ENCODE measurements at regions not wholly inside any gene's neighbourhood (a gene's known extent, or its start where the extent isn't known, plus 50 kb on each side); places are given as distances from the start of the nearest gene placed in this dataset.

- Histone ChIP-seq H3K79me2 (ENCODE audit: insufficient read depth, low read length) (no peaks in the 10 kb centered on the region), H3K27me3 (ENCODE audit: control insufficient read depth in 2 of 2, insufficient read depth in 2 of 2, low read length in 2 of 2) (no peaks in the 10 kb centered on the region), H3K36me3 (replicated peaks in 1 of 2; ENCODE audit: control insufficient read depth in 1 of 2, insufficient read depth in 2 of 2, low read length in 2 of 2) (no peaks in the 10 kb centered on the region), H3K27ac (ENCODE audit: low read depth in 1 of 2, low read length in 2 of 2) (no peak overlapping the region), H2AFZ (ENCODE audit: insufficient read depth, low read depth, low read length, poor library complexity, severe bottlenecking) (no peak overlapping the region), H4K20me1 (ENCODE audit: insufficient read depth, low read length) (no peaks in the 10 kb centered on the region), H3K9me3 (replicated peaks in 1 of 2; ENCODE audit: control insufficient read depth in 1 of 2, insufficient read depth in 1 of 2, low read length in 2 of 2) (peaks cover 4 to 9% of the 10 kb centered on the region in 2 donors), H3K4me2 (replicated peaks; ENCODE audit: extremely low read depth, low read length, poor library complexity, severe bottlenecking) (no peak overlapping the region), H3K4me3 (replicated peaks in 1 of 3; ENCODE audit: low read depth in 2 of 3, low read length in 3 of 3) (no peak overlapping the region), H3K4me1 (ENCODE audit: control insufficient read depth in 1 of 2, insufficient read depth in 2 of 2, low read length in 2 of 2) (no peaks in the 10 kb centered on the region), H3K9ac (ENCODE audit: insufficient read depth, low read length, poor library complexity, severe bottlenecking) (no peak overlapping the region)
- intact Hi-C loops (cut with micrococcal nuclease) = no loop called here
- Mint-ChIP-seq H3K36me3 (no peaks in the 10 kb centered on the region), H3K27me3 (ENCODE audit: low read depth in 3 of 3) (no peaks in the 10 kb centered on the region), H3K4me3 (no peak overlapping the region), H3K27ac (no peak overlapping the region), H3K9me3 (peaks cover 3 to 9% (median 6%) of the 10 kb centered on the region in 7 donors), H3K4me1 (no peaks in the 10 kb centered on the region)
- TF ChIP-seq, protein P1, sequence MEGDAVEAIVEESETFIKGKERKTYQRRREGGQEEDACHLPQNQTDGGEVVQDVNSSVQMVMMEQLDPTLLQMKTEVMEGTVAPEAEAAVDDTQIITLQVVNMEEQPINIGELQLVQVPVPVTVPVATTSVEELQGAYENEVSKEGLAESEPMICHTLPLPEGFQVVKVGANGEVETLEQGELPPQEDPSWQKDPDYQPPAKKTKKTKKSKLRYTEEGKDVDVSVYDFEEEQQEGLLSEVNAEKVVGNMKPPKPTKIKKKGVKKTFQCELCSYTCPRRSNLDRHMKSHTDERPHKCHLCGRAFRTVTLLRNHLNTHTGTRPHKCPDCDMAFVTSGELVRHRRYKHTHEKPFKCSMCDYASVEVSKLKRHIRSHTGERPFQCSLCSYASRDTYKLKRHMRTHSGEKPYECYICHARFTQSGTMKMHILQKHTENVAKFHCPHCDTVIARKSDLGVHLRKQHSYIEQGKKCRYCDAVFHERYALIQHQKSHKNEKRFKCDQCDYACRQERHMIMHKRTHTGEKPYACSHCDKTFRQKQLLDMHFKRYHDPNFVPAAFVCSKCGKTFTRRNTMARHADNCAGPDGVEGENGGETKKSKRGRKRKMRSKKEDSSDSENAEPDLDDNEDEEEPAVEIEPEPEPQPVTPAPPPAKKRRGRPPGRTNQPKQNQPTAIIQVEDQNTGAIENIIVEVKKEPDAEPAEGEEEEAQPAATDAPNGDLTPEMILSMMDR (IDR thresholded peaks at IDR 0.05) = no peak
- no peak for DNase-seq
Observed at GRCh38 chr3:144200466-144200865, 228.8 kb downstream of the DIPK2A start.

DNA sequence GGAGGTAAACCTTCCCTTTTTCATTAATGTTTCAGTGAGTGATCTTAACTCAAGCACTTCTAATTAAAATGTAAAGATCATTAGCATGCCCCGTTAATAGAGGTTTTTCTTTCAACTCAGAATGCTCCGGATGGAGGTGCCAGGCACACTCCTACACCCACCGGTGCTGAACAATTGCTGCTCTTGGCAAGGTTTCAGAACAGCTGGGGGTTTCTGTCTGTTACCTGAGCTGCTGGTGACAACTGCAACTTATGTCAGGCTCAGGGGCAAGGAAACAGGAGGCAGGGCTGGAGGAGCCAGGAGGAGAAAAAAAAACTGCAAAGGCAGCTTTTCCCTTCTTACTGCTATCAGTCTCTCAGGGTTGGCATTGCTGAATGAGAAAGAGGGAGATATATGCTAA is 250.1 kb downstream of the DIPK2A start:
- no peak for DNase-seq
- Mint-ChIP-seq H3K4me3 (no peak overlapping the region), H3K27ac (no peak overlapping the region), H3K36me3 (no peaks in the 10 kb centered on the region), H3K27me3 (ENCODE audit: low read depth in 3 of 3) (peaks cover 0 to 2% (median 0%) of the 10 kb centered on the region in 3 donors), H3K4me1 (no peaks in the 10 kb centered on the region), H3K9me3 (peaks cover 0 to 7% (median 0%) of the 10 kb centered on the region in 7 donors)
- Histone ChIP-seq H2AFZ (ENCODE audit: insufficient read depth, low read depth, low read length, poor library complexity, severe bottlenecking) (no peak overlapping the region), H3K79me2 (ENCODE audit: insufficient read depth, low read length) (no peaks in the 10 kb centered on the region), H3K4me1 (ENCODE audit: control insufficient read depth in 1 of 2, insufficient read depth in 2 of 2, low read length in 2 of 2) (no peaks in the 10 kb centered on the region), H3K27ac (ENCODE audit: low read depth in 1 of 2, low read length in 2 of 2) (no peak overlapping the region), H3K9me3 (replicated peaks in 1 of 2; ENCODE audit: control insufficient read depth in 1 of 2, insufficient read depth in 1 of 2, low read length in 2 of 2) (no peaks in the 10 kb centered on the region), H3K4me3 (replicated peaks in 1 of 3; ENCODE audit: low read depth in 2 of 3, low read length in 3 of 3) (no peak overlapping the region), H3K9ac (ENCODE audit: insufficient read depth, low read length, poor library complexity, severe bottlenecking) (no peak overlapping the region), H3K27me3 (ENCODE audit: control insufficient read depth in 2 of 2, insufficient read depth in 2 of 2, low read length in 2 of 2) (no peaks in the 10 kb centered on the region), H3K4me2 (replicated peaks; ENCODE audit: extremely low read depth, low read length, poor library complexity, severe bottlenecking) (no peak overlapping the region), H3K36me3 (replicated peaks in 1 of 2; ENCODE audit: control insufficient read depth in 1 of 2, insufficient read depth in 2 of 2, low read length in 2 of 2) (no peaks in the 10 kb centered on the region), H4K20me1 (ENCODE audit: insufficient read depth, low read length) (no peaks in the 10 kb centered on the region)
- TF ChIP-seq, protein P1 (IDR thresholded peaks at IDR 0.05) = no peak
- WGBS (ENCODE audit: insufficient coverage) = 100% methylated on average over 2 of the region's 3 CpGs
- intact Hi-C loops (cut with micrococcal nuclease) = no loop called here

All from CD14-positive monocyte (primary cell).